Ovary (tissue), 3 donors: ENCODE measurements at regions not wholly inside any gene's neighbourhood (a gene's known extent, or its start where the extent isn't known, plus 50 kb on each side); places are given as distances from the start of the nearest gene placed in this dataset.

Experiments
- POLR2A ChIP-seq: fragments of 450-650 bp; IDR thresholded peaks from one replicate; pipeline ENCODE4 v1.6.1; 2017; ENCODE audit warnings: antibody characterized with exemption, mild to moderate bottlenecking, moderate library complexity
- TF ChIP-seq, protein P1 (sequence below), 3 donors: fragments of 450-650 bp in 2 of 3; fragments of 200-600 bp in 1 of 3; IDR thresholded peaks; one replicate each; pipeline versions ENCODE4 v1.5.1 to v1.8.0; 2016 to 2022; ENCODE audit warnings: antibody characterized with exemption in 3 of 3, mild to moderate bottlenecking in 1 of 3
- donor health status: DM: no; HTN: no; CAD: no.

DNA sequence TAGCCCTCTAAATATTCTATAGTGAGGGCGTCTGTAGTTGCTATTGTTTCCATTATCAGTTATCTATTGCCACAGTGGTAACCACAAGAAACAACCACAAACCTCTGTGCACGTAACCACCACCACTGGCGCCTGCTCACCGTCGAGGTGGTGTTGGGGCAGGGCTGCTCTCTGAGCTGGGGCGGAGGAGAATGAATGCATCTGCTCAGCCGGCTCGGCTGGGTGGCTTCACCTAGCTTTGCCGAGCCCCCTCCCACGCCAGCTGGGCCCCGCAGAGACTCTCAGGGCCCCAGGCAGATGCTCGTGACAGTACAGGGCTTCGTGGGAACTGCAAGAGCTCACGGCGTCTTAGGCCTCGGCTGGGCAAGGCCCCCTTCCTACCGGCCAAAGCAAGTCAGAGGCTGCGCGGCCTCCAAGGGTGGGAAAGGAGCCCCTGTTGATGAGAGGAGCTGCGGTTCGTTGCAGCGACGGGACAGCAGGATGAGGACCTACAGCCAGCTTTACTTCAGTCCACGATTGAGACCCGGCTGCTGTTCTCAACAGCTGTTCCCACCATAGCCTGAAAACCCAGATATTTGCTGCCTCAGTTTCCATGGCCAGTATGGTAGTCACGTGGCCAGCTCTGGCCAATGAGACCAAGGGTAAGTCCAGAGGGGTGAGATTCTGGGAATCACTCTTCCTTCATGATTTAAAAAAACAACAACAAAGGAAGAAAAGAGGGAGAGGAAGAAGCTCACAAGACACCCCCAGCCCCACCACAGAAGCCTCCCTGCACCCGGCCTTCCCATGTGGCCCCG lies 120.2 kb upstream of the AFDN start:
- TF ChIP-seq POLR2A, result no peak
- TF ChIP-seq, protein P1, sequence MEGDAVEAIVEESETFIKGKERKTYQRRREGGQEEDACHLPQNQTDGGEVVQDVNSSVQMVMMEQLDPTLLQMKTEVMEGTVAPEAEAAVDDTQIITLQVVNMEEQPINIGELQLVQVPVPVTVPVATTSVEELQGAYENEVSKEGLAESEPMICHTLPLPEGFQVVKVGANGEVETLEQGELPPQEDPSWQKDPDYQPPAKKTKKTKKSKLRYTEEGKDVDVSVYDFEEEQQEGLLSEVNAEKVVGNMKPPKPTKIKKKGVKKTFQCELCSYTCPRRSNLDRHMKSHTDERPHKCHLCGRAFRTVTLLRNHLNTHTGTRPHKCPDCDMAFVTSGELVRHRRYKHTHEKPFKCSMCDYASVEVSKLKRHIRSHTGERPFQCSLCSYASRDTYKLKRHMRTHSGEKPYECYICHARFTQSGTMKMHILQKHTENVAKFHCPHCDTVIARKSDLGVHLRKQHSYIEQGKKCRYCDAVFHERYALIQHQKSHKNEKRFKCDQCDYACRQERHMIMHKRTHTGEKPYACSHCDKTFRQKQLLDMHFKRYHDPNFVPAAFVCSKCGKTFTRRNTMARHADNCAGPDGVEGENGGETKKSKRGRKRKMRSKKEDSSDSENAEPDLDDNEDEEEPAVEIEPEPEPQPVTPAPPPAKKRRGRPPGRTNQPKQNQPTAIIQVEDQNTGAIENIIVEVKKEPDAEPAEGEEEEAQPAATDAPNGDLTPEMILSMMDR (IDR thresholded peaks at IDR 0.05), result no peak
